Calu3 (cell line): ENCODE measurements at regions not wholly inside any gene's neighbourhood (a gene's known extent, or its start where the extent isn't known, plus 50 kb on each side); places are given as distances from the start of the nearest gene placed in this dataset.
"Not testable (repeated sequence)": the region's sequence is repeated elsewhere in the genome, so short reads cannot be mapped to it uniquely, and the experiment has no call there.

ENCODE experiments used
- BruUV-seq: library from RNA; stranded (reverse); fragments of 400-500 nt; replicated peaks from 2 replicates; lab custom pipeline; 2021; lab: Mats Ljungman, UMichigan
- CTCF ChIA-PET: fragments of 300-600 bp; sonication (Branson Sonifier 250); formaldehyde crosslinking; loops from one replicate; lab custom pipeline; 2022; ENCODE audit warnings: antibody characterized with exemption; lab: Charles Lee
- DNase-seq: peaks from one replicate; pipeline ENCODE4 v3.0.0; 2022
- H3K27ac Mint-ChIP-seq: one replicate; pipeline ENCODE4 v1.8.0; 2022; ENCODE audit warnings: mixed read lengths; ENCODE audit not compliant: unreplicated experiment
- H3K27me3 Mint-ChIP-seq: one replicate; pipeline ENCODE4 v1.8.0; 2022; ENCODE audit warnings: mixed read lengths; ENCODE audit not compliant: unreplicated experiment
- H3K36me3 Mint-ChIP-seq: one replicate; pipeline ENCODE4 v1.8.0; 2022; ENCODE audit warnings: mild to moderate bottlenecking, moderate library complexity, mixed read lengths; ENCODE audit not compliant: insufficient read depth, unreplicated experiment
- H3K4me1 Mint-ChIP-seq: one replicate; pipeline ENCODE4 v1.8.0; 2022; ENCODE audit warnings: mild to moderate bottlenecking, low read depth, mixed read lengths; ENCODE audit not compliant: unreplicated experiment
- H3K4me3 Mint-ChIP-seq: one replicate; pipeline ENCODE4 v1.8.0; 2022; ENCODE audit warnings: mild to moderate bottlenecking, low read depth, moderate library complexity, mixed read lengths; ENCODE audit not compliant: unreplicated experiment
- H3K9me3 Mint-ChIP-seq: one replicate; pipeline ENCODE4 v1.8.0; 2022; ENCODE audit warnings: low read depth, mixed read lengths; ENCODE audit not compliant: unreplicated experiment
- intact Hi-C: fragments of 100-400 bp; cut with micrococcal nuclease; formaldehyde crosslinking; loops from one replicate; pipeline ENCODE4 v1.10.0; 2022; ENCODE audit not compliant: unreplicated experiment
- TF ChIP-seq, protein P1 (sequence below): fragments of 200-600 bp; IDR thresholded peaks from one replicate; pipeline ENCODE4 v1.8.0; 2022; ENCODE audit warnings: antibody characterized with exemption; ENCODE audit not compliant: unreplicated experiment

DNA sequence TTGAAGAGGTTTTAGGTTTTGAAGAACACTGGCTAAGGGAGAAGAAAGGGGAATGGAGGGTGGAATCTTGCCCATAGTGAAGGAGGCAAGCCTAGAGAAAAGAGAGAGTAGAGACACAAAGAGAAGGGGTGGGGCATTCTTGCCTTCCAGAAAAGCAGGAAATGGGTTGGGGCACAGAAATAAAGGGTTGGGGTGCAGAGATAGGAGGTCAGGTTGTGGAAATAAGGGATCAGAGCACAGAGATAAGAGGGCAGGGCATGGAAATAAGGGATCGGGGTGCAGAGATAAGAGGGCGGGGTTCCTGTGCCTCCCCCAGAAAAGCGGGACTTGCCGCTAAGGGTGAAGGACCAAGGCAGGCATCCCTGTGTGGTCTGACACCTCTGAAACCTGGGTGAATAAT, 69.9 kb downstream of the ALG1L2 start:
- H3K4me3 Mint-ChIP-seq, DNase-seq, H3K27ac Mint-ChIP-seq, H3K36me3 Mint-ChIP-seq, CTCF ChIA-PET, BruUV-seq, H3K9me3 Mint-ChIP-seq, intact Hi-C loops, H3K4me1 Mint-ChIP-seq: not testable (repeated sequence)
- peaks cover 58% of the 10 kb centered on the region for H3K27me3 Mint-ChIP-seq

GRCh38 chr3:130153247-130153646, 71.6 kb downstream of the ALG1L2 start:
- BruUV-seq, H3K4me1 Mint-ChIP-seq, CTCF ChIA-PET, H3K4me3 Mint-ChIP-seq, H3K27ac Mint-ChIP-seq, H3K36me3 Mint-ChIP-seq, DNase-seq, intact Hi-C loops, H3K9me3 Mint-ChIP-seq: not testable (repeated sequence)
- peaks cover 45% of the 10 kb centered on the region for H3K27me3 Mint-ChIP-seq

DNA sequence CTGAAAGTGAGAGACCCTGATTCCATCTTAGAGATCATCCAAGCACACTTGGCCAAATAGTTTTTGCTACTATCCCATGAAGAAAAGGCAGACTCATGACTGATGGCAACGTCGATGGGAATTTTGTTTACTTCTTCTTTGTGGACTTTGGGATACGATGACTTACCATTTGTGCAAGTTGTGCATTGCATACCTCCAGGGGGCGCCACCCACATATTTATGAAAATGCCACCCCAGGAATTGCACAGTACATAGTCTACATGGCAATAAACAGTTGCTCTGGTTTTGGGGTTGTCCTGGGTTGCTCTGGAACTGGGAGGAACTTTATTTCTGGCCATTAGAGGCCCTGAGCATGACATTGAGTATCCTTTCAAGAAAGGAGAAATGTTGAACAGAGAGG, 73.8 kb downstream of the ALG1L2 start:
- DNase-seq, H3K9me3 Mint-ChIP-seq, H3K4me1 Mint-ChIP-seq, CTCF ChIA-PET, BruUV-seq, H3K36me3 Mint-ChIP-seq, intact Hi-C loops, H3K4me3 Mint-ChIP-seq, H3K27ac Mint-ChIP-seq: not testable (repeated sequence)
- TF ChIP-seq, protein P1, sequence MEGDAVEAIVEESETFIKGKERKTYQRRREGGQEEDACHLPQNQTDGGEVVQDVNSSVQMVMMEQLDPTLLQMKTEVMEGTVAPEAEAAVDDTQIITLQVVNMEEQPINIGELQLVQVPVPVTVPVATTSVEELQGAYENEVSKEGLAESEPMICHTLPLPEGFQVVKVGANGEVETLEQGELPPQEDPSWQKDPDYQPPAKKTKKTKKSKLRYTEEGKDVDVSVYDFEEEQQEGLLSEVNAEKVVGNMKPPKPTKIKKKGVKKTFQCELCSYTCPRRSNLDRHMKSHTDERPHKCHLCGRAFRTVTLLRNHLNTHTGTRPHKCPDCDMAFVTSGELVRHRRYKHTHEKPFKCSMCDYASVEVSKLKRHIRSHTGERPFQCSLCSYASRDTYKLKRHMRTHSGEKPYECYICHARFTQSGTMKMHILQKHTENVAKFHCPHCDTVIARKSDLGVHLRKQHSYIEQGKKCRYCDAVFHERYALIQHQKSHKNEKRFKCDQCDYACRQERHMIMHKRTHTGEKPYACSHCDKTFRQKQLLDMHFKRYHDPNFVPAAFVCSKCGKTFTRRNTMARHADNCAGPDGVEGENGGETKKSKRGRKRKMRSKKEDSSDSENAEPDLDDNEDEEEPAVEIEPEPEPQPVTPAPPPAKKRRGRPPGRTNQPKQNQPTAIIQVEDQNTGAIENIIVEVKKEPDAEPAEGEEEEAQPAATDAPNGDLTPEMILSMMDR = peak; percentile 16
- peaks cover 23% of the 10 kb centered on the region for H3K27me3 Mint-ChIP-seq

DNA sequence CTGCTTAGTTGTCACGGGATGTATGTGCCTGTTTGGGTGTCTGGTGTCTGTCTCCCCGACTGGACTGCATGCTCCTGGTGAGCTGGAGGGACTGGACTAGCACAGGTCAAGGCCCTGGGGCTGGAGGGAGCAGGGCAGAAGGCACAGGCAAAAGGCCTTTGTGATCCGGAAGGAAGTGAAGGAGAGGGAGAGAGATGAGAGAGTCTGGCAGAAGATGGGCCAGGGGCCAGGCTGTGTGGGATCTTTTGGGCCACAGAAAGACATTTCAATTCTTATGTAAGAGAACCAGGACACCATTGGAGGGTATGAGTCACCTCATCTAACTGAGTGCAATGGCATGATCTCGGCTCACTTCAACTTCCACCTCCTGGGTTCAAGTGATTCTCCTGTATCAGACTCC, 85.2 kb downstream of the ALG1L2 start:
- DNase-seq, H3K9me3 Mint-ChIP-seq, H3K4me3 Mint-ChIP-seq, H3K4me1 Mint-ChIP-seq, H3K36me3 Mint-ChIP-seq, CTCF ChIA-PET, intact Hi-C loops, H3K27ac Mint-ChIP-seq, BruUV-seq: not testable (repeated sequence)
- H3K27me3 Mint-ChIP-seq = peaks cover 45% of the 10 kb centered on the region

GRCh38 chr3:130175195-130175594, 93.6 kb downstream of the ALG1L2 start:
- H3K27me3 Mint-ChIP-seq, DNase-seq, H3K27ac Mint-ChIP-seq, H3K4me3 Mint-ChIP-seq, H3K36me3 Mint-ChIP-seq, BruUV-seq, CTCF ChIA-PET, intact Hi-C loops, H3K9me3 Mint-ChIP-seq: not testable (repeated sequence)
- peaks cover 15% of the 10 kb centered on the region for H3K4me1 Mint-ChIP-seq

DNA sequence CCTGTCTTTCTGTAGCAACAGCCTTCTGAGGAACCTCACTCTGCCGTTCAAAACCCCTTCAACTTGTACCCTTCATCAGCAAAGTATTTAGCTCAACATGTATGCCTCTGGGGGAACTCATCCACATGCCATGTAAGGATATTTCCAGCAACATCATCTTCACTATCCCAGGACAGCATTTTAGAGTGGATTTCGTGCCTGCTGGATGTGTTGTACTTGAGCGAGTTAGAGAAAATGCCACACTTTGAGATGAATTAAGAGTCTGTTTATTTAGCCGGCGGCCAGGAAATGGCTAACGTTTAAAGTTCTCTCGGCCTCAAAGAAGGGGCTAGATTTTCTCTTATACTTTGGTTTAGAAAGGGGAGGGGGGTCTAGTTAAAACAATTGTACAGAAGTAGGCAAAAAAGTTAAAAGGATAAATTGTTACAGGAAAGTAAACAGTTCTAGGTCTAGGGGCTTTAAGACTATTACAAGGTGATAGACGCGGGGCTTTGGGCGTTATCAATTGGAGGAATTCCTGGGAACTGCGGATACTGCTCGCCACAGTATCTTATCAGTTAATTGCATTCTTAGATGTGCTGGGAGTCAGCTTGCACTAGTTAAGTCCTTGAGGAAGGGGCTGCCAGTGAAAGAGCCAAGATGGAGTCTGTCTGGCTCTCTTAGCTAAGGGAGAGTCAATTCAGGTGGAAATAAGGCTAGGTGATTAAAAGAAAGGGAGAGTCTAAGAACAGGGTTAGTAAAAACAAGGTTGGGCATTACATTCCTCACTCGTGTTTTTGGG, 95.0 kb downstream of the ALG1L2 start:
- H3K36me3 Mint-ChIP-seq, H3K27ac Mint-ChIP-seq, BruUV-seq, intact Hi-C loops, H3K9me3 Mint-ChIP-seq, H3K4me3 Mint-ChIP-seq, CTCF ChIA-PET, DNase-seq: not testable (repeated sequence)
- Mint-ChIP-seq H3K4me1 (peaks cover 15% of the 10 kb centered on the region), H3K27me3 (peaks cover 11% of the 10 kb centered on the region)

DNA sequence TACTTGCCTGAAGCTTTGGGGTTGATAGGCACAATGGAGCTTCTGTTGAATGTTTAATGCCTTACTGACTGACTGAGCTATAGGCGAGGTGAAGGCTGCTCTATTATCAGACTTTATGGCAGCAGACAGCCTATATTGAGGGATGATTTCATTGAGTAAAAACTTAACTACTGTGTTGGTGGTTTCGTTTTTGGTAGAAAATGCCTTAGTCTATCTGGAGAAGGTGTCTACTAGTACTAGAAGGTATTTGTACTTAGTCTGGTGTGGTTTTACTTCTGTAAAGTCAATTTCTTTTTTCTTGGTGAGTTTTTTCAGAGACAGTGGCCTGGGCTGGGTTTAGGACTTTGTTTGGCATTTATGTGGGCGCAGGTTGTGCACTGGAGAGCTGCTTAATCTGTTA, 97.2 kb downstream of the ALG1L2 start:
- peak overlapping the region; percentile 37 for H3K27ac Mint-ChIP-seq
- CTCF ChIA-PET, H3K36me3 Mint-ChIP-seq, BruUV-seq, DNase-seq, H3K9me3 Mint-ChIP-seq, intact Hi-C loops: not testable (repeated sequence)
- H3K27me3 Mint-ChIP-seq = peaks cover 20% of the 10 kb centered on the region
- H3K4me1 Mint-ChIP-seq = peaks cover 15% of the 10 kb centered on the region
- peak overlapping the region; percentile 56 for H3K4me3 Mint-ChIP-seq

DNA sequence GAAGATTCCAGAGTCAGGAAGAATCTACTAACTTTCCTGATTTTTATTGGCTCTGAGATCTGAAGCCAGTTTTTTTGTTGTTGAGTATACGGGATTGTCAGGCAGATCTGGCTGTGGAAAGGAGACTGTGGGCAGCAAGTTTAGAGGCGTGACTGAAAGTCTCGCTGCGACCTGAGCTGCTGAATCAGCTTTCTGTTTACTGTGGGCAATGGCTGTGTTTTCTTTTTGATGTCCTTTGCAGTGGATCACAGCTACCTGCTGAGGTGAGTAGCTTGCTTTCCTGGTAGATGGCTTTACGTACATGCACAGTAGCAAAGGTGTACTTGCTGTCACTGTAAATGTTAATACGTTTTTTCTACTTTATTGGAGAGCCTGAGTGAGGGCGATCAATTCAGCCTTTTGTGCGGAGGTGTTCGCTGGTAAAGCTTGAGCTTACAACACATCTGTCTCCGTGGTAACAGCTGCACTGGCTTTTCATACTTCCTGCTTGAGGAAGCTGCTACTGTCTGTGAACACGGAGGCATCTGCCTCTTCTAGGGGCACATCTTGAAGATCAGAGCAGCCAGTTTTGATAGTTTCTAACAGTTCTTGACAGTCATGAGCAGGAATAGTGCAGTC, 97.8 kb downstream of the ALG1L2 start:
- Mint-ChIP-seq H3K27ac (peak overlapping the region; percentile 12), H3K27me3 (peaks cover 20% of the 10 kb centered on the region), H3K4me3 (peak overlapping the region; percentile 56), H3K4me1 (peaks cover 15% of the 10 kb centered on the region)
- CTCF ChIA-PET, H3K36me3 Mint-ChIP-seq, BruUV-seq, intact Hi-C loops, H3K9me3 Mint-ChIP-seq: not testable (repeated sequence)
- DNase-seq = peak; percentile 38

- peaks cover 15% of the 10 kb centered on the region for H3K4me1 Mint-ChIP-seq
- H3K27ac Mint-ChIP-seq, CTCF ChIA-PET, H3K9me3 Mint-ChIP-seq, BruUV-seq, H3K36me3 Mint-ChIP-seq, H3K4me3 Mint-ChIP-seq, DNase-seq, intact Hi-C loops: not testable (repeated sequence)
- peaks cover 32% of the 10 kb centered on the region for H3K27me3 Mint-ChIP-seq
These were observed 100.8 kb downstream of the ALG1L2 start for GRCh38 chr3:130182475-130182874.
